B cell (primary cell): ENCODE measurements at regions not wholly inside any gene's neighbourhood (a gene's known extent, or its start where the extent isn't known, plus 50 kb on each side); places are given as distances from the start of the nearest gene placed in this dataset.

Source experiments
- ATAC-seq: fragments of 200-7000 bp; cut with Tn5 transposase; one replicate; pipeline ENCODE4 v1.10.0; 2021; ENCODE audit warnings: low read depth, mild to moderate bottlenecking, moderate number of reproducible peaks, moderate library complexity
- CTCF ChIA-PET: fragments of 350-600 bp; sonication (Branson Sonifier 250); formaldehyde crosslinking; loops from one replicate; lab custom pipeline; 2021; ENCODE audit warnings: antibody characterized with exemption, inconsistent platforms; lab: Charles Lee
- POLR2A ChIA-PET: fragments of 350-600 bp; sonication (Branson Sonifier 250); formaldehyde crosslinking; loops from one replicate; lab custom pipeline; 2021; ENCODE audit warnings: antibody characterized with exemption; lab: Charles Lee
- DNase-seq: peaks from one replicate; pipeline ENCODE4 v3.0.0; 2013
- H2AFZ ChIP-seq: 2 replicates; pipeline ENCODE4 v1.6.1; 2012; ENCODE audit warnings: mild to moderate bottlenecking, low read depth, low read length; ENCODE audit not compliant: insufficient read depth, poor library complexity, severe bottlenecking
- H3K27ac ChIP-seq, 2 donors: 1 replicate in 1 of 2; 2 replicates in 1 of 2; pipeline ENCODE4 v1.5.1; 2012 to 2013; ENCODE audit warnings: low read length in 2 of 2, mild to moderate bottlenecking in 2 of 2, moderate library complexity in 1 of 2
- H3K27me3 ChIP-seq, 4 experiments: fragments of 200-600 bp in 1 of 4; sonication (generic) in 1 of 4; replicated peaks in 1 of 4; 1 replicate in 2 of 4; 2 replicates in 2 of 4; pipeline versions ENCODE4 v1.6.1 to v1.7.0; 2013 to 2016; ENCODE audit warnings: low read length in 3 of 4, mild to moderate bottlenecking in 2 of 4, mixed read lengths in 1 of 4, moderate library complexity in 1 of 4; ENCODE audit not compliant: insufficient read depth in 4 of 4, control insufficient read depth in 3 of 4; ENCODE audit errors: control extremely low read depth in 1 of 4
- H3K36me3 ChIP-seq, 2 experiments: replicated peaks in 1 of 2; 1 replicate in 1 of 2; 2 replicates in 1 of 2; pipeline versions ENCODE4 v1.6.1 to v1.7.1; 2013; ENCODE audit warnings: low read length in 1 of 2; ENCODE audit not compliant: insufficient read depth in 2 of 2, control insufficient read depth in 1 of 2; ENCODE audit errors: control extremely low read depth in 1 of 2, extremely low read depth in 1 of 2
- H3K4me1 ChIP-seq, 2 donors: fragments of 200-600 bp in 1 of 2; sonication (generic) in 1 of 2; 1 replicate in 1 of 2; 2 replicates in 1 of 2; pipeline versions ENCODE4 v1.5.1 to v1.6.1; 2013 to 2017; ENCODE audit warnings: low read length in 2 of 2; ENCODE audit not compliant: control insufficient read depth in 2 of 2, insufficient read depth in 2 of 2
- H3K4me2 ChIP-seq: replicated peaks from 2 replicates; pipeline ENCODE3; 2012; ENCODE audit warnings: mild to moderate bottlenecking, low read depth, low read length; ENCODE audit not compliant: poor library complexity, severe bottlenecking
- H3K4me3 ChIP-seq, 5 experiments: fragments of 200-600 bp in 1 of 5; sonication (generic) in 1 of 5; 1 replicate in 3 of 5; 2 replicates in 2 of 5; pipeline versions ENCODE4 v1.5.1 to v1.7.0; 2011 to 2016; ENCODE audit warnings: low read length in 4 of 5, mild to moderate bottlenecking in 4 of 5, low read depth in 2 of 5, control low read depth in 1 of 5, moderate library complexity in 1 of 5; ENCODE audit not compliant: insufficient read depth in 1 of 5; ENCODE audit errors: control extremely low read depth in 1 of 5, extremely low read depth in 1 of 5
- H3K79me2 ChIP-seq: fragments of 200-600 bp; sonication (generic); one replicate; pipeline ENCODE4 v1.6.0; 2016; ENCODE audit warnings: low read length; ENCODE audit not compliant: control insufficient read depth, insufficient read depth
- H3K9ac ChIP-seq: fragments of 200-600 bp; sonication (generic); 2 replicates; pipeline ENCODE4 v1.6.1; 2017; ENCODE audit warnings: mild to moderate bottlenecking, low read length, moderate library complexity
- H3K9me3 ChIP-seq, 3 donors: one replicate each; pipeline versions ENCODE4 v1.6.1 to v1.7.1; 2013; ENCODE audit warnings: low read length in 2 of 3; ENCODE audit not compliant: control insufficient read depth in 2 of 3, insufficient read depth in 1 of 3; ENCODE audit errors: control extremely low read depth in 1 of 3
- H4K20me1 ChIP-seq: 2 replicates; pipeline ENCODE4 v1.6.0; 2012; ENCODE audit warnings: mild to moderate bottlenecking, low read length; ENCODE audit not compliant: insufficient read depth, control insufficient read depth, poor library complexity, severe bottlenecking
- H3K27ac Mint-ChIP-seq: one replicate; pipeline ENCODE4 v1.8.0; 2021; ENCODE audit warnings: mixed read lengths
- H3K27me3 Mint-ChIP-seq: one replicate; pipeline ENCODE4 v1.8.0; 2021; ENCODE audit warnings: mixed read lengths
- H3K4me1 Mint-ChIP-seq: one replicate; pipeline ENCODE4 v1.8.0; 2021; ENCODE audit warnings: mixed read lengths
- H3K4me3 Mint-ChIP-seq: one replicate; pipeline ENCODE4 v1.8.0; 2021; ENCODE audit warnings: mixed read lengths
- H3K9me3 Mint-ChIP-seq: one replicate; pipeline ENCODE4 v1.8.0; 2022; ENCODE audit warnings: mixed read lengths; ENCODE audit not compliant: insufficient read depth
- EZH2 ChIP-seq: IDR thresholded peaks from 2 replicates; pipeline ENCODE4 v1.6.1; 2012; ENCODE audit warnings: borderline replicate concordance, low read depth, mild to moderate bottlenecking, moderate library complexity, low read length; ENCODE audit not compliant: insufficient read depth, poor library complexity, severe bottlenecking
- WGBS: methylation state at CpG from one replicate; pipeline ENCODE4 v1.1.5; 2013; ENCODE audit warnings: missing lambda C conversion rate; ENCODE audit not compliant: insufficient coverage; 5-methylcytosine and 5-hydroxymethylcytosine counted together
- intact Hi-C: fragments of 100-400 bp; cut with micrococcal nuclease; formaldehyde crosslinking; loops from one replicate; pipeline ENCODE4 v1.10.0; 2022
- TF ChIP-seq, protein P1 (sequence below): fragments of 200-600 bp; IDR thresholded peaks from one replicate; pipeline ENCODE4 v1.8.0; 2022; ENCODE audit warnings: antibody characterized with exemption, mild to moderate bottlenecking

DNA sequence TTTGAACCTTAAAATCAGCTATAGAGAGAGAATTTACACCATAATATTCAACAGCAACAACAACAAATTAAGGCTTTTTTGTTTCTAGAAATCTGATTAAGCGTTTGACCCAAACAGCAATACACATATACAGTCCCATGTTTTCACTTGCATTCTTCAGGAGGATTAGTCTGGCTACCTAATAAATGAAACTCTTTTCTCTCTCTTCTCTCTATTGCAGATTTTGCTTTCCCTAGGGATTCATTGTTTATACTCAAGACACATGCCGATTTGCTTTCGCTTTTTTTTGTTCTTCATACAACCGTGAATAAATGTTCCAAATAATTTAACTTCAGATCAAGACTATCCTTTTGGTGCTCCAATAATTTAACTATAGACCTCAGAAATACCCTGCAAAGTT lies 162.4 kb upstream of the PTBP2 start:
- intact Hi-C loops = no loop called here
- H3K4me3 Mint-ChIP-seq = no peak overlapping the region
- no peaks in the 10 kb centered on the region for H3K4me1 ChIP-seq
- no peak overlapping the region for H2AFZ ChIP-seq
- H3K9me3 ChIP-seq = no peaks in the 10 kb centered on the region
- H3K27me3 Mint-ChIP-seq = no peaks in the 10 kb centered on the region
- no peaks in the 10 kb centered on the region for H3K36me3 ChIP-seq
- DNase-seq (no peak), ATAC-seq (no peak)
- 80% methylated on average over 1 of the region's 4 CpGs for WGBS
- no peak overlapping the region for H3K27ac ChIP-seq
- TF ChIP-seq EZH2 = no peak
- TF ChIP-seq, protein P1, sequence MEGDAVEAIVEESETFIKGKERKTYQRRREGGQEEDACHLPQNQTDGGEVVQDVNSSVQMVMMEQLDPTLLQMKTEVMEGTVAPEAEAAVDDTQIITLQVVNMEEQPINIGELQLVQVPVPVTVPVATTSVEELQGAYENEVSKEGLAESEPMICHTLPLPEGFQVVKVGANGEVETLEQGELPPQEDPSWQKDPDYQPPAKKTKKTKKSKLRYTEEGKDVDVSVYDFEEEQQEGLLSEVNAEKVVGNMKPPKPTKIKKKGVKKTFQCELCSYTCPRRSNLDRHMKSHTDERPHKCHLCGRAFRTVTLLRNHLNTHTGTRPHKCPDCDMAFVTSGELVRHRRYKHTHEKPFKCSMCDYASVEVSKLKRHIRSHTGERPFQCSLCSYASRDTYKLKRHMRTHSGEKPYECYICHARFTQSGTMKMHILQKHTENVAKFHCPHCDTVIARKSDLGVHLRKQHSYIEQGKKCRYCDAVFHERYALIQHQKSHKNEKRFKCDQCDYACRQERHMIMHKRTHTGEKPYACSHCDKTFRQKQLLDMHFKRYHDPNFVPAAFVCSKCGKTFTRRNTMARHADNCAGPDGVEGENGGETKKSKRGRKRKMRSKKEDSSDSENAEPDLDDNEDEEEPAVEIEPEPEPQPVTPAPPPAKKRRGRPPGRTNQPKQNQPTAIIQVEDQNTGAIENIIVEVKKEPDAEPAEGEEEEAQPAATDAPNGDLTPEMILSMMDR = no peak
- no peak overlapping the region for H3K4me2 ChIP-seq
- H4K20me1 ChIP-seq = no peaks in the 10 kb centered on the region
- H3K27me3 ChIP-seq = no peaks in the 10 kb centered on the region
- no peak overlapping the region for H3K4me3 ChIP-seq
- H3K79me2 ChIP-seq = no peaks in the 10 kb centered on the region
- no peaks in the 10 kb centered on the region for H3K4me1 Mint-ChIP-seq
- H3K27ac Mint-ChIP-seq = no peak overlapping the region
- CTCF ChIA-PET = no interaction called here
- no peak overlapping the region for H3K9ac ChIP-seq
- POLR2A ChIA-PET = no interaction called here
- H3K9me3 Mint-ChIP-seq = peaks cover 2% of the 10 kb centered on the region

- ChIA-PET CTCF (no interaction called here), POLR2A (no interaction called here)
- Histone ChIP-seq H3K79me2 (no peaks in the 10 kb centered on the region), H3K27ac (no peak overlapping the region), H3K9ac (no peak overlapping the region), H4K20me1 (no peaks in the 10 kb centered on the region), H2AFZ (no peak overlapping the region), H3K4me1 (no peaks in the 10 kb centered on the region), H3K36me3 (no peaks in the 10 kb centered on the region), H3K9me3 (no peaks in the 10 kb centered on the region), H3K27me3 (no peaks in the 10 kb centered on the region), H3K4me2 (no peak overlapping the region), H3K4me3 (no peak overlapping the region)
- H3K27me3 Mint-ChIP-seq = no peaks in the 10 kb centered on the region
- H3K4me3 Mint-ChIP-seq = no peak overlapping the region
- peaks cover 2% of the 10 kb centered on the region for H3K9me3 Mint-ChIP-seq
- no peak overlapping the region for H3K27ac Mint-ChIP-seq
- TF ChIP-seq, protein P1 = no peak
- no peak for TF ChIP-seq EZH2
- no peak for DNase-seq
- H3K4me1 Mint-ChIP-seq = no peaks in the 10 kb centered on the region
- intact Hi-C loops = no loop called here
- WGBS = 93% methylated on average over 3 of the region's 4 CpGs
- ATAC-seq = no peak
Measured at GRCh38 chr1:96559707-96560596, 161.6 kb upstream of the PTBP2 start.
